ENCODE measurements at regions not wholly inside any gene's neighbourhood (a gene's known extent, or its start where the extent isn't known, plus 50 kb on each side); places are given as distances from the start of the nearest gene placed in this dataset.
"Not testable (repeated sequence)": the region's sequence is repeated elsewhere in the genome, so short reads cannot be mapped to it uniquely, and the experiment has no call there.

GRCh38 chr4:170399581-170400293 is 310.0 kb upstream of the AADAT start:
- no peak overlapping the region for H3K27ac ChIP-seq
- H3K4me3 ChIP-seq: no peak overlapping the region

DNA sequence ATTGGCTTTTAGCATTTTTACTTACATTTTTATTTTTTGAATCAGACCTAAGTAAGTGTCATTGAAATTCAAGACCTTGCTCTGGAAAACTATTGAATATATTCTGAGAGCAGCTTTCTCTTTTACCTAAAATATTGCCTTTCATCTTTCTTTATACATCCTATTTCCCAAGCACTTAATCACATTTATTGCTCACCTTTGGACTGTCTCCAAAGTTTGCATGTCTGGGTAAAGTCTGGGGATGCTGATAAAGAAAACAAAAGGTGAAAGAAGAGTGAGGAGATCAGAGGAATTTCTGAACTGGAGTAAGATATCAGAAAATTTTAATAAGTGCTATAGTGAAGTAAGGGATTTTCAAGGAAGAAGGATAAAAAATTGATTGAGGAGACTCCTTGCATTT is 308.5 kb upstream of the AADAT start:
- Histone ChIP-seq H3K4me3 (no peak overlapping the region), H3K27ac (no peak overlapping the region)

DNA sequence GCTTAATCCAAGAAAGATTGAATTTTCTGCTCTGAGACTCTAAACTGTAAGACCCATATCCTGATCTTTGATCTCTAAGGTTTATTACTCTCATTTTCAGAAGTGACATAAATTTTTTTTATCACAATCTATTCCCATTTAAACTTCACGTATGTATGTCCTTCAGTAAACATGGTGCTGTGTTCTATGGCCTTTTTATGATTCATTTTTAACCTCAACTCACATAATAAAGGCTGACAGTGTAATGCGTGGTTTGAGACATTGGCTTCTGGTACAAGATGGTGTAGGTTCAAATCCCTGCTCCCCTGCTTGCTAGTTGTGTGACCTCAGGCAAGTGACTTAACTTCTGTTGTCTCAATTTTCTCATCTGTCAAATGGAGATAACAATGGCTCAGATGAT is 306.0 kb upstream of the AADAT start:
- no peak overlapping the region for H3K4me3 ChIP-seq
- no peak overlapping the region for H3K27ac ChIP-seq

DNA sequence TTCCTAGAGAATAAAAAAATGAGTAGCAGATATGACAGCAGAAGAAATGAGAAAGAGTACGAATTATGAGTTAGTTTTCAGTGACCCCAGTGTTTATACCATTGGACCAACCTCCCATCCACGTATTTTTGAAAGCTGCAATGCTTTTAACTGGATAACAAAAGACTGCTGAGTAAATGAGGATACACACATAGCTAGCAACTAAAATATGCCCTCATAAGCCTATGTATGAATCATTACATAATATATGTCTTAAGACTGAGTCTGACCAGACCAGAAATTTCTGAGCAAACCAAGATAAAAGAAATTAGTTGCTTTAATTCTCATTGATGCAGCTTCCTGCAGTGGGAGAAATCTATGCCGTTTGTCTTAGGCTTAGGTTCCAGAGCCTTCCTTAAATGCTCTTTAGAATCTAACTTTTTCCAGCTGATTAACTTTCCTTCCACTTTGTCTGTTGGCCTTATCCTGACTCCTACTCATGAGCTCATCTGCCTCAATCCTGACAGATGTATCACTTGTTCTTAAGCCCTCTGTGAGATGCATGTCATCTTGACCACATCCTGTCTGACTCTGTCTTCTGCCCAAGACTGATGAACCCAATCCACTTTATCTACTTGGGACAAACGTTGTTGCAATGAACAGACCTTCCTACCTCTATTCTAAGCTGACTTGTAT is 301.4 kb upstream of the AADAT start:
- no peak overlapping the region for H3K4me3 ChIP-seq
- H3K27ac ChIP-seq: no peak overlapping the region

DNA sequence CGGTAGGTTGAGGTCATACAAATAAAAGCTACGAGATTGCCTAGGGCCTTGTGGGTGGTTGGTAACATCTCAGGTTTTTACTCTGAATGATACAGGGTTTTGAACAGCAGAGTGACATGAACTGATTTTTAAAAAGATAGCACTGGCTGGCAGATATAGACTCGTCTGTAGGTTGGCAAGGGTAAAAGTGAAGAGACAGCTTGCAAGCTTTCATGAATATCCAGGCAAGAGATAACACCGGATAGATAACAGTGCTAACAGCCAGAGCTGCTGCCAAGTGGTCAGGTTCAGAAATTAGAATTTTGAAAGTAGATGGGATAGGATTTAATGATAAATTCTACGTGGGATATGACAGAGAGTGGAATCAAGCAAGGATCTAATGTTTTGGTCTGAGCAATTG is 299.7 kb upstream of the AADAT start:
- no peak overlapping the region for H3K4me3 ChIP-seq
- no peak overlapping the region for H3K27ac ChIP-seq

GRCh38 chr4:170388255-170388654 is 298.5 kb upstream of the AADAT start:
- Histone ChIP-seq H3K4me3 (no peak overlapping the region), H3K27ac (no peak overlapping the region)

DNA sequence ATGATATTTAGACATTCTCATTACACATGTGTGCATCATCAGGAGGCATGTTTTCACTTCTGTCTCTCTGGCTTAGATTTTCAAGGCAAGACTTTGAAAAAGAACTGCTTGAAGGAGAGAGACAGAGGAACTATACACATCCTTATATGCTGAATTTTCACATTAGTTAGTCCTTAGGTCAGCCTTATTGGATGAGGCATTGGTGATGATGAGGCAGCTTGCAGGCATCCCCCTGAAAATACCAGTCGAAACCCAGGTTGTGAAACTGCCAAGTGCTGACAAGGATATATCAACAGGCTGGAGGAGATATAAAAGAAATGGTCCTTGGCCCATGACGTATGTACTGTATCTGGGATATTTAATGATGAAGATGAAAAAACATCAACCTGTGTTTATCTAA is 297.2 kb upstream of the AADAT start:
- no peak overlapping the region for H3K27ac ChIP-seq
- H3K4me3 ChIP-seq: no peak overlapping the region

DNA sequence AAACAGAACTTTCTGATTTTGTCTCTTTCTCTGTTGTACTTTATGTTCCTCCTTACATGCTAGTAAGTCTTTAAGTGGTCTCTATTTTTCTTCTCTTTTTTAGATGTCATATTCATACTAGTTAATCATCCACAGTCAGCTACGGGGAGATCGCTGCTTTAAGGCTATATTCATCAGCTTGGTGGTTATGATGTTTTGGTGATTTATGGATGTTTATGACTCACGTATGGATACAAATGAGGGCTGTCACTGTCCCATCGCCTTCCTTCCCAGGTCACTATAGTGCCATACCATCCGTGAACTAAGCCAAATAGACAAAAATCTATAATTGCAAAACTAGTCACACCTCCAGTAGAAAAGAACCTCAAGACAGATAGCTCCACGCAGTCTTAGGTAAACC is 296.8 kb upstream of the AADAT start:
- H3K4me3 ChIP-seq: no peak overlapping the region
- H3K27ac ChIP-seq: no peak overlapping the region

- no peak overlapping the region for H3K4me3 ChIP-seq
- no peak overlapping the region for H3K27ac ChIP-seq
Measured at GRCh38 chr4:170374770-170375169, 285.0 kb upstream of the AADAT start.

GRCh38 chr4:170348945-170349344 is 259.2 kb upstream of the AADAT start:
- no peak overlapping the region for H3K4me3 ChIP-seq

GRCh38 chr4:170347191-170347590 is 257.4 kb upstream of the AADAT start:
- not testable (repeated sequence) for H3K4me3 ChIP-seq, H3K27ac ChIP-seq

More at GRCh38 chr4:170348945-170349344, 259.2 kb upstream of the AADAT start:
- no peak overlapping the region for H3K27ac ChIP-seq

- no peak overlapping the region for H3K27ac ChIP-seq
- no peak overlapping the region for H3K4me3 ChIP-seq
Measured at GRCh38 chr4:170339522-170339921, 249.8 kb upstream of the AADAT start.

GRCh38 chr4:170336238-170336775 is 246.6 kb upstream of the AADAT start:
- Histone ChIP-seq H3K4me3 (no peak overlapping the region), H3K27ac (no peak overlapping the region)

- Histone ChIP-seq H3K4me3 (no peak overlapping the region), H3K27ac (no peak overlapping the region)
Measured at GRCh38 chr4:170325599-170325998, 235.8 kb upstream of the AADAT start.

DNA sequence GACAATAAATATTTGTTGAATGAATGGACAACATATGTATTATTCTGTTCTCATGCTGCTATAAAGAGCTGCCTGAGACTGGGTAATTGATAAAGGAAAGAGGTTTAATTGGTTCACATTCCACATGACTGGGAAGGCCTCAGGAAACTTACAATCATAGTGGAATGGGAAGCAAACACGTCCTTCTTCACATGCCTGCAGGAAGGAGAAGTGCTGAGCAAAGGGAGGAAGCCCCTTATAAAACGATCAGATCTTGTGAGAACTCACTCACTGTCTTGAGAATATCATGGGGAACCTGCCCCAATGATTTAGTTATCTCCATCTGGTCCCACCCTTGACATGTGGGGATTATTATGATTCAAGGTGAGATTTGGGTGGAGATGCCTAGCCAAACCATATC is 233.9 kb upstream of the AADAT start:
- no peak overlapping the region for H3K4me3 ChIP-seq
- H3K27ac ChIP-seq: no peak overlapping the region

- H3K27ac ChIP-seq: no peak overlapping the region
Measured at GRCh38 chr4:170307182-170307581, 217.4 kb upstream of the AADAT start.

GRCh38 chr4:170306208-170306607 is 216.5 kb upstream of the AADAT start:
- Histone ChIP-seq H3K27ac (no peak overlapping the region), H3K4me3 (no peak overlapping the region)

More at GRCh38 chr4:170307182-170307581, 217.4 kb upstream of the AADAT start:
- H3K4me3 ChIP-seq: no peak overlapping the region

DNA sequence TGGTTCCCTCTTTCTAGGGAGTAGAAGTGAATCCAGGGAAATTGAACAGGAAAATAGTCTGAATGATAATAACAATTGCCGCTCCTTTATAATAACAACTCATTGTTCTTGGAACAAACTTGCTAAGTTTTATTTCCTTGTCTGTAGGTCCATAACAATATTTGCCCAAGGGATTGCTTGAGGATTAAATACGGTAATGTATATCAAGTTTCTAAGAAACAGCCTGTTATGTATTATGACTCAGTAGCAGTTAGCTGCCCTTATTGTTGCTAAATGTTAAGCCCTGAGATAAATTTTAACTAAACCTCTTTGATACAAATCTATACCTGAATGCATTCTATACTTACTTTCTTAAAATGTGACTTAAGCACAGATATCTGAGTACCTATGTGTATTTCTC is 215.9 kb upstream of the AADAT start:
- H3K4me3 ChIP-seq: no peak overlapping the region
- H3K27ac ChIP-seq: no peak overlapping the region

- Histone ChIP-seq H3K4me3 (no peak overlapping the region), H3K27ac (no peak overlapping the region)
Measured at GRCh38 chr4:170281027-170281426, 191.3 kb upstream of the AADAT start.

DNA sequence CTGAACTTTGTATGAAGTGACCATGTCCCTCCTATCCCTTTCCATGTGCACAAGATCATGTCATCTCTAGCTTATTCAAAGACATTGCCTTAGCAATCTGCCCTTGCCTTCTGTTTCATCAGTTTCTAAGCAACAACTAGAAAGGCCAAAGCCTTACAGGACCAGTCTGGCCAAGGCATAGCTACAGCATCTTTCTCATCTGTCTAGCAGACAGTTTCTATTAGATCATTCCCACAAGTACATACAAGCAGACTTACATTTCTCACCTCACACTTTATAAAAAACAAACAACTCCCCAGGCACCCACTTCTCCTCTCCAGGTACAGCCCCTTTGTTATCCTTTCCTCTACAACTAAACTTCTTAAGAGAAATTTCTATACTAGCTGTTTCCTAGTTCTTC is 188.7 kb upstream of the AADAT start:
- Histone ChIP-seq H3K4me3 (no peak overlapping the region), H3K27ac (no peak overlapping the region)

DNA sequence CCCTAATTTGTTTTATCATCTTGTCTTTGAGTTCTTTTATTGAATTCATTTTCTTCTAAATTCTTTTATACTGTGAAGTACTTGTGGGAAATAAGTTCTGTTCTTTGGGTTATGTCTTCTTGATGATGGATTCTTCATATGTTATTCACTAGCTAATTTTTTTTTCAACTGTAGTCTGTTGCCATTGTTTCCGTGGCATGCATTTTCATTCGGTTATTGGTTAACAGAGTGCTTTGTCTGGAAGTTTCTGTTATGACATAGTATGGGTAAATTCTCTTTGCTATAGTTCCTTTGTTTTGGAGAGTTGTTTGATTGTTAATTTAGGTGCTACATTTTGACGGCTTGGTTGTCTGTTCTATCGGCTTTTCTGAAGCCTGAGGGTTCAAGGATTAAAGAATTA is 184.9 kb upstream of the AADAT start:
- Histone ChIP-seq H3K27ac (no peak overlapping the region), H3K4me3 (no peak overlapping the region)

All from skin epidermis (tissue), 12 donors.